SU-DHL-6 (cell line): ENCODE measurements at regions not wholly inside any gene's neighbourhood (a gene's known extent, or its start where the extent isn't known, plus 50 kb on each side); places are given as distances from the start of the nearest gene placed in this dataset.

Source experiments
- H2AFZ ChIP-seq: fragments of 200-600 bp; sonication (generic); 2 replicates; pipeline ENCODE4 v1.6.1; 2014; ENCODE audit warnings: low read depth, mild to moderate bottlenecking, moderate library complexity, mixed read lengths, antibody characterized with exemption, low read length; ENCODE audit not compliant: severe bottlenecking
- H3F3A ChIP-seq: fragments of 200-600 bp; shearing (Covaris generic); 2 replicates; pipeline ENCODE4 v1.6.0; 2016; ENCODE audit warnings: antibody characterized with exemption, mild to moderate bottlenecking; ENCODE audit not compliant: insufficient read depth
- H3K27ac ChIP-seq: fragments of 200-600 bp; sonication (generic); 2 replicates; pipeline ENCODE4 v1.5.1; 2016; ENCODE audit warnings: low read depth, mild to moderate bottlenecking, low read length, moderate library complexity, mixed read lengths
- H3K27me3 ChIP-seq: fragments of 200-600 bp; sonication (generic), shearing (Covaris generic); 2 replicates; pipeline ENCODE4 v1.6.0; 2014; ENCODE audit warnings: mild to moderate bottlenecking, low read length
- H3K36me3 ChIP-seq: fragments of 200-600 bp; sonication (generic); 2 replicates; pipeline ENCODE4 v1.6.1; 2014; ENCODE audit warnings: mild to moderate bottlenecking, low read length, mixed read lengths
- H3K4me2 ChIP-seq: fragments of 300-600, 200-600 bp; shearing (Covaris generic), sonication (generic); 2 replicates; pipeline ENCODE4 v1.6.0; 2014; ENCODE audit warnings: low read length, low read depth, mild to moderate bottlenecking; ENCODE audit not compliant: poor library complexity, severe bottlenecking
- H3K4me3 ChIP-seq: fragments of 200-600 bp; sonication (generic); 2 replicates; pipeline ENCODE4 v1.5.1; 2014; ENCODE audit warnings: antibody characterized with exemption, low read length, mild to moderate bottlenecking, mixed read lengths; ENCODE audit not compliant: insufficient read depth, poor library complexity, severe bottlenecking
- H3K79me2 ChIP-seq: fragments of 200-600 bp; sonication (generic); 2 replicates; pipeline ENCODE4 v1.6.1; 2014; ENCODE audit warnings: mild to moderate bottlenecking, low read length, moderate library complexity; ENCODE audit not compliant: insufficient read depth
- H3K9ac ChIP-seq: fragments of 200-600 bp; sonication (generic); 2 replicates; pipeline ENCODE4 v1.7.0; 2014; ENCODE audit warnings: mild to moderate bottlenecking, low read length
- H3K9me2 ChIP-seq: fragments of 200-600 bp; sonication (generic); replicated peaks from 2 replicates; pipeline ENCODE4 v1.6.1; 2014; ENCODE audit warnings: low read length; ENCODE audit not compliant: insufficient read depth
- H3K9me3 ChIP-seq: fragments of 200-600 bp; sonication (generic); 2 replicates; pipeline ENCODE4 v1.6.1; 2014; ENCODE audit warnings: low read length, mixed read lengths; ENCODE audit not compliant: insufficient read depth
- H4K20me1 ChIP-seq: fragments of 200-600 bp; sonication (generic); 2 replicates; pipeline ENCODE4 v1.6.1; 2014; ENCODE audit warnings: low read depth, mild to moderate bottlenecking, antibody characterized with exemption, low read length, moderate library complexity, mixed read lengths
- CTCF ChIP-seq: fragments of 200-600 bp; sonication (generic); IDR thresholded peaks from one replicate; pipeline ENCODE4 v1.5.1; 2017; ENCODE audit warnings: antibody characterized with exemption, mild to moderate bottlenecking, low read length, moderate library complexity; ENCODE audit not compliant: insufficient read depth, poor library complexity, severe bottlenecking
- EZH2phosphoT487 ChIP-seq: fragments of 200-600 bp; sonication (generic), shearing (Covaris generic); conservative IDR thresholded peaks from 2 replicates; pipeline ENCODE4 v1.6.1; 2018; ENCODE audit warnings: mild to moderate bottlenecking, antibody characterized with exemption, low read length, moderate library complexity, mixed read lengths

- Histone ChIP-seq H3K4me2 (no peak overlapping the region), H3K79me2 (no peaks in the 10 kb centered on the region)
Measured at GRCh38 chr17:14547556-14547955, 246.7 kb downstream of the HS3ST3B1 start.

GRCh38 chr17:14547016-14547415, 246.1 kb downstream of the HS3ST3B1 start:
- Histone ChIP-seq H3K79me2 (no peaks in the 10 kb centered on the region), H3K27me3 (no peaks in the 10 kb centered on the region), H3K9me2 (no peaks in the 10 kb centered on the region), H3K9me3 (no peaks in the 10 kb centered on the region), H3K4me3 (no peak overlapping the region), H4K20me1 (no peaks in the 10 kb centered on the region), H3K36me3 (no peaks in the 10 kb centered on the region), H3F3A (no peaks in the 10 kb centered on the region), H3K4me2 (no peak overlapping the region), H3K27ac (no peak overlapping the region), H2AFZ (no peak overlapping the region), H3K9ac (no peak overlapping the region)
- TF ChIP-seq EZH2phosphoT487 = no peak
- no peak for TF ChIP-seq CTCF

More at GRCh38 chr17:14547556-14547955, 246.7 kb downstream of the HS3ST3B1 start:
- no peaks in the 10 kb centered on the region for H4K20me1 ChIP-seq
- no peak overlapping the region for H2AFZ ChIP-seq
- no peaks in the 10 kb centered on the region for H3K27me3 ChIP-seq
- no peaks in the 10 kb centered on the region for H3K36me3 ChIP-seq
- H3K4me3 ChIP-seq = no peak overlapping the region
- no peaks in the 10 kb centered on the region for H3F3A ChIP-seq
- H3K9me3 ChIP-seq = no peaks in the 10 kb centered on the region
- H3K27ac ChIP-seq = no peak overlapping the region
- TF ChIP-seq CTCF (no peak), EZH2phosphoT487 (no peak)
- H3K9me2 ChIP-seq = no peaks in the 10 kb centered on the region
- no peak overlapping the region for H3K9ac ChIP-seq

GRCh38 chr17:14545156-14545906, 244.4 kb downstream of the HS3ST3B1 start:
- TF ChIP-seq EZH2phosphoT487 = no peak
- no peak for TF ChIP-seq CTCF
- H3K9ac ChIP-seq = no peak overlapping the region
- H3K27me3 ChIP-seq = no peaks in the 10 kb centered on the region
- H3F3A ChIP-seq = no peaks in the 10 kb centered on the region
- H4K20me1 ChIP-seq = no peaks in the 10 kb centered on the region
- H2AFZ ChIP-seq = no peak overlapping the region
- no peak overlapping the region for H3K4me3 ChIP-seq
- H3K9me3 ChIP-seq = no peaks in the 10 kb centered on the region
- no peaks in the 10 kb centered on the region for H3K79me2 ChIP-seq
- no peaks in the 10 kb centered on the region for H3K36me3 ChIP-seq
- H3K4me2 ChIP-seq = no peak overlapping the region
- H3K9me2 ChIP-seq = no peaks in the 10 kb centered on the region
- no peak overlapping the region for H3K27ac ChIP-seq
